ENCODE measurements at regions not wholly inside any gene's neighbourhood (a gene's known extent, or its start where the extent isn't known, plus 50 kb on each side); places are given as distances from the start of the nearest gene placed in this dataset.
"Not testable (repeated sequence)": the region's sequence is repeated elsewhere in the genome, so short reads cannot be mapped to it uniquely, and the experiment has no call there.

DNA sequence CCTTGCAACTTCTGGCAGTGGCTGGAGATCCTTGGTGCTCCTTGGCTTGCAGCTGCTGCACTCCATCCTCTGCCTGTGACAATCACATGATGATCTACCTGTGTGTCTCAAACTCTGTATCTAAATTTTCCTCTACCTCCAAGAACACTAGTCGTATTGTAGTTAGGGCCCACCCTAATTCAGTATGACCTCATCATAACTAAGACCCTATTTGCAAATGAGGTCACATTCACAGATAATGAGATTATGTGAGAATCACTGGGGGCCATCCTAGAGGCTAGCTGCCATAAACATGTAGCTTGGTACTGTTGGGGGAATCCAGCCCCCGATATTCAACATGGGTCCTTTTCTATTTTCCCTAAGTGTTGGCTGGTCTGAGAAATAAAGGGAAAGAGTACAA, 183.0 kb upstream of the SMLR1 start:
- TF ChIP-seq CTCF (IDR thresholded peaks at IDR 0.05; ENCODE audit: control insufficient read depth, insufficient read depth, low read depth, low read length, missing control alignments) = no peak
- H3K4me3 ChIP-seq (ENCODE audit: control insufficient read depth, low read depth, low read length) = no peak overlapping the region

GRCh38 chr6:130644769-130645168, 182.4 kb upstream of the SMLR1 start:
- DNase-seq (ENCODE audit: low read depth); H3K4me3 ChIP-seq (ENCODE audit: control insufficient read depth, low read depth, low read length): not testable (repeated sequence)

More for the DNA sequence above, 183.0 kb upstream of the SMLR1 start:
- no peak for DNase-seq (ENCODE audit: low read depth)

- TF ChIP-seq CTCF (IDR thresholded peaks at IDR 0.05; ENCODE audit: control insufficient read depth, insufficient read depth, low read depth, low read length, missing control alignments) = no peak
- DNase-seq (ENCODE audit: low read depth) = peak; percentile 13
- no peak overlapping the region for H3K4me3 ChIP-seq (ENCODE audit: control insufficient read depth, low read depth, low read length)
Measured at GRCh38 chr6:130647246-130647645, 180.0 kb upstream of the SMLR1 start.

DNA sequence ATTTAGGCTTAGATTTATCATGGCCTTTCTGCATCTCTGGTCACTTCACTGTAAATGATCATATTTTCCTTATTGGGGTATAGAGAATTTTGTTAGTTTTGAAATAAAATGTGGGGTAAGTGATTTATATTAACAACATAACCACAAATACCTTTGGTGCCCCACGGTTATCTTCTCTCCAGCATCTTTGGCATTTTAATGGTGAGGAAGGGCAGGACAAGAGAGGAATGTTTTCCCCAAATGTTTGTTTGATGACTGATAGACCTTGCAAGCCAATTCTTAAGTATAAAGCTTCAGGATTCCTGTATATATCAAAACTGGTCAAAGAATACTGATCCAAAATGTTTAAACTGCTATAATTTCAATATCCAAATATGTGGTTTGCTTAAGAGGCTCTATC, 171.6 kb upstream of the SMLR1 start:
- H3K4me3 ChIP-seq (ENCODE audit: control insufficient read depth, low read depth, low read length) = no peak overlapping the region
- TF ChIP-seq CTCF (IDR thresholded peaks at IDR 0.05; ENCODE audit: control insufficient read depth, insufficient read depth, low read depth, low read length, missing control alignments) = no peak
- peak; percentile 41 for DNase-seq (ENCODE audit: low read depth)

- H3K4me3 ChIP-seq (ENCODE audit: control insufficient read depth, low read depth, low read length) = no peak overlapping the region
- no peak for TF ChIP-seq CTCF (IDR thresholded peaks at IDR 0.05; ENCODE audit: control insufficient read depth, insufficient read depth, low read depth, low read length, missing control alignments)
- no peak for DNase-seq (ENCODE audit: low read depth)
Measured at GRCh38 chr6:130661077-130661476, 166.1 kb upstream of the SMLR1 start.

- no peak for TF ChIP-seq CTCF (IDR thresholded peaks at IDR 0.05; ENCODE audit: control insufficient read depth, insufficient read depth, low read depth, low read length, missing control alignments)
- no peak overlapping the region for H3K4me3 ChIP-seq (ENCODE audit: control insufficient read depth, low read depth, low read length)
- DNase-seq (ENCODE audit: low read depth) = no peak
Measured at GRCh38 chr6:130666786-130667185, 160.4 kb upstream of the SMLR1 start.

- no peak for TF ChIP-seq CTCF (IDR thresholded peaks at IDR 0.05; ENCODE audit: control insufficient read depth, insufficient read depth, low read depth, low read length, missing control alignments)
- no peak overlapping the region for H3K4me3 ChIP-seq (ENCODE audit: control insufficient read depth, low read depth, low read length)
- DNase-seq (ENCODE audit: low read depth) = no peak
Measured at GRCh38 chr6:130670142-130670541, 157.1 kb upstream of the SMLR1 start.

Measured in AG09309 (cell line).